PC-3 (cell line): ENCODE measurements at regions not wholly inside any gene's neighbourhood (a gene's known extent, or its start where the extent isn't known, plus 50 kb on each side); places are given as distances from the start of the nearest gene placed in this dataset.

Experiments used
- EZH2 ChIP-seq: fragments of 300-600 bp; sonication (generic); IDR thresholded peaks from one replicate; pipeline ENCODE4 v1.6.1; 2017; ENCODE audit warnings: antibody characterized with exemption, mild to moderate bottlenecking, low read length; ENCODE audit not compliant: unreplicated experiment
- EZH2phosphoT487 ChIP-seq: fragments of 300-600 bp; sonication (generic); IDR thresholded peaks from 2 replicates; pipeline ENCODE4 v1.6.1; 2018; ENCODE audit warnings: mild to moderate bottlenecking, antibody characterized with exemption, low read length, borderline replicate concordance
- TF ChIP-seq, protein P1 (sequence below): fragments of 300-600 bp; sonication (generic); conservative IDR thresholded peaks from 2 replicates; pipeline ENCODE4 v1.5.1; 2017; ENCODE audit warnings: antibody characterized with exemption, low read depth, mild to moderate bottlenecking, low read length

DNA sequence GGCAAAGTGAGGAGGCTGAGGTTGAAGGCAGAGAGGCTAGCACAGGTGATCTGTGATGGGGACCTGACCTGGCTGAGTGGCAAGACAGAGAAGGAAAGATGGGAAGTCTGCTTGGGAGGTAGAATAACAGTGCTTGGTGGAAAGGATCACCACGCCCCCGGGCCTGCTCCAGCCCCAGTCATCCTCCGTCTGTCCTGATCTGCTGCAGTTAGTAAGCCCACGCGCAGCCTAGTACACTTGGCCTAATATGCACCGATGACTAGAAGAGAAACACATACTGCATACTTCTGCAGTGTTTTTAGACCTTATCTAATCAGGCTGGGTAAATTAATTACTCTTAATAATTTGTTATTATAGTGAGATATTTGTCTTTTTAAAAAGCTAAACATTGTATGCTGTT is 103.7 kb upstream of the KLF3 start:
- no peak for TF ChIP-seq EZH2
- TF ChIP-seq, protein P1, sequence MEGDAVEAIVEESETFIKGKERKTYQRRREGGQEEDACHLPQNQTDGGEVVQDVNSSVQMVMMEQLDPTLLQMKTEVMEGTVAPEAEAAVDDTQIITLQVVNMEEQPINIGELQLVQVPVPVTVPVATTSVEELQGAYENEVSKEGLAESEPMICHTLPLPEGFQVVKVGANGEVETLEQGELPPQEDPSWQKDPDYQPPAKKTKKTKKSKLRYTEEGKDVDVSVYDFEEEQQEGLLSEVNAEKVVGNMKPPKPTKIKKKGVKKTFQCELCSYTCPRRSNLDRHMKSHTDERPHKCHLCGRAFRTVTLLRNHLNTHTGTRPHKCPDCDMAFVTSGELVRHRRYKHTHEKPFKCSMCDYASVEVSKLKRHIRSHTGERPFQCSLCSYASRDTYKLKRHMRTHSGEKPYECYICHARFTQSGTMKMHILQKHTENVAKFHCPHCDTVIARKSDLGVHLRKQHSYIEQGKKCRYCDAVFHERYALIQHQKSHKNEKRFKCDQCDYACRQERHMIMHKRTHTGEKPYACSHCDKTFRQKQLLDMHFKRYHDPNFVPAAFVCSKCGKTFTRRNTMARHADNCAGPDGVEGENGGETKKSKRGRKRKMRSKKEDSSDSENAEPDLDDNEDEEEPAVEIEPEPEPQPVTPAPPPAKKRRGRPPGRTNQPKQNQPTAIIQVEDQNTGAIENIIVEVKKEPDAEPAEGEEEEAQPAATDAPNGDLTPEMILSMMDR, result no peak
- no peak for TF ChIP-seq EZH2phosphoT487
